ENCODE measurements at regions not wholly inside any gene's neighbourhood (a gene's known extent, or its start where the extent isn't known, plus 50 kb on each side); places are given as distances from the start of the nearest gene placed in this dataset.

GRCh38 chr15:70342554-70343548 lies 245.1 kb upstream of the TLE3 start:
- DNase-seq = no peak

GRCh38 chr15:70342141-70342540 lies 244.4 kb upstream of the TLE3 start:
- DNase-seq = no peak

GRCh38 chr15:70341566-70341965 lies 243.8 kb upstream of the TLE3 start:
- DNase-seq = no peak

- DNase-seq = no peak
Observed at GRCh38 chr15:70340494-70340870, 242.8 kb upstream of the TLE3 start.

- no peak for DNase-seq
Observed at GRCh38 chr15:70339571-70340493, 242.1 kb upstream of the TLE3 start.

GRCh38 chr15:70337277-70338186 lies 239.8 kb upstream of the TLE3 start:
- no peak for DNase-seq

GRCh38 chr15:70336425-70337009 lies 238.8 kb upstream of the TLE3 start:
- DNase-seq = no peak

- DNase-seq = no peak
Observed at GRCh38 chr15:70334286-70334685, 236.6 kb upstream of the TLE3 start.

- DNase-seq = no peak
Observed at GRCh38 chr15:70329179-70329578, 231.5 kb upstream of the TLE3 start.

GRCh38 chr15:70328679-70329115 lies 231.0 kb upstream of the TLE3 start:
- no peak for DNase-seq

- DNase-seq = no peak
Observed at GRCh38 chr15:70327856-70328678, 230.3 kb upstream of the TLE3 start.

- no peak for DNase-seq
Observed at GRCh38 chr15:70327328-70327855, 229.7 kb upstream of the TLE3 start.

- no peak for DNase-seq
Observed at GRCh38 chr15:70324001-70324974, 226.6 kb upstream of the TLE3 start.

- no peak for DNase-seq
Observed at GRCh38 chr15:70323111-70323851, 225.6 kb upstream of the TLE3 start.

- DNase-seq = no peak
Observed at GRCh38 chr15:70322051-70322668, 224.4 kb upstream of the TLE3 start.

GRCh38 chr15:70321172-70321819 lies 223.6 kb upstream of the TLE3 start:
- DNase-seq = no peak

GRCh38 chr15:70320482-70320881 lies 222.8 kb upstream of the TLE3 start:
- DNase-seq = no peak

- no peak for DNase-seq
Observed at GRCh38 chr15:70320077-70320476, 222.4 kb upstream of the TLE3 start.

Measured in T-helper 2 cell (primary cell).